Kidney glomerular epithelial cell (primary cell): ENCODE measurements at regions not wholly inside any gene's neighbourhood (a gene's known extent, or its start where the extent isn't known, plus 50 kb on each side); places are given as distances from the start of the nearest gene placed in this dataset.
"Not testable (repeated sequence)": the region's sequence is repeated elsewhere in the genome, so short reads cannot be mapped to it uniquely, and the experiment has no call there.

Experiments
- DNase-seq: peaks from one replicate; lab custom pipeline; 2025; lab: John Stamatoyannopoulos, UW

DNA sequence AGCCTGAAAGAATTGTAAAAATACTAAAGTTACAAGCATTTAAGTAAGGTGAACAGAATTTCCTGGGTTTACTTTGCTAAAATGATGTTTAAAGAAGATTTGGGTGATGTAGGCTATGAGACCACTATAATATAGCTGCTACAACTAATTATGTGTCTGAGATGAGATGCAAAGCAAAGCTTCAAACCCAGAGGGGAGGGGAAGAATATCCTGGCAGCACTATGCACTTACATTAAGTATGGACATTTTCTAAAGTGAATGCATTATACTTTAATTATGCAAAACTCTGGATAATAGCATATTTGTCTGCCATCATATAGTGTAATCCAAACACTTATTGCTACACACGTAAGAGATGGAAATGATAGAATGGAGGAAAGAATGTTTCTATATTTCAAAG is 1003.7 kb downstream of the GALC start:
- no peak for DNase-seq

DNA sequence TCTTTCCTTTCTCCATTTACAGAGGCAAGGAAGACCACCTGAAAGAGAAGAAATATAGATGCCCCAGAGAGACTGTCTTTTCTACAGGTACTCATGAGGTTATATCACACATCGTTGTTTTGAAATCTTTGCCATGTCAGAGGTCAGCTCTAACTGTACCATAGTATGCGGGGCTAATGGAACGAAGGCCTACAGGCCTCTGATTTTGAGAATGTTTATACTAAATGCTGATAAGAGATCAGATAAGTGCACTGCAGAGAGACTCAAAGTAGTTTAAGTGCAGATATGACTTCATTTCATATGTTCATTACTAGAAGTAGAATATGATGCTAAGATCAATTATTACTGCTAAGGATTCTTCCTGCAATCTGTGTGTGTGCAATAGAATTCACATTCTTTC is 1005.0 kb downstream of the GALC start:
- DNase-seq = no peak

DNA sequence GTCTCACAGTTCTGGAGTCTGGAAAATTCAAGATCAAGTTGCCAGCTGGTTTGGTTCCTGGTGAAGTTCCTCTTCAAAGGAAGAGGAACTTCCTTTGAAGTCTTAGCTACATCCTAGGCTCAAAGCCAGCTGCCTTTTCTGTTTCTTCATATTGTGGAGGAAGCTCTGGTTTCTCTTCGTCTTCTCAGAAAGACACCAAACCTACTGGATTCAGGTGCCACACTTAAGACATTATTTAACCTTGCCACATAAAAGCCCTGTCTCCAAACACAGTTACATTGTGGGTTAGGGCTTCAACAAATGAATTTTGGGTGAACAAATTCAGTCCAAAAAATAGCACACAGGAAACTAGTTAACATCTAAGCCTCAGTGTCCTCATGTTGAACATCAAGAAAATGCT is 1019.8 kb downstream of the GALC start:
- DNase-seq = no peak

DNA sequence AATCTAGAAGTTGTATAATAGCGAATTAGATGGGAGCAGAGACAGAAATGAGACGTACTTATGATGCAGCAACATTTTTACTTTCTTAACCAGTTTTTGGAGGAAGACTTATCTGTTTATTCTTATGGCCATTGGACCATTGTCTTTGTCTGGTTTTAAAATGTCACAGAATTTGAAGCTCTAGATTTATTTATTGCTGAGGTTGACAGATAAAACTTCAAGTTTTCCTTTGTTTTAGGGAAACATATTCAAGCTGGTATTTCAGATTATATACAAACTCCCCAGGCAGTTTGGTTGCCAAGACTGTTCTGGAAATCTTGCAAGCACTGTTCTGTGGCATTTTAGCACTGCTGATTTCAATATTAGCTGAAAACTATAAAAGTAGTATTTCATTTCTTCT is 1021.7 kb downstream of the GALC start:
- DNase-seq = no peak

DNA sequence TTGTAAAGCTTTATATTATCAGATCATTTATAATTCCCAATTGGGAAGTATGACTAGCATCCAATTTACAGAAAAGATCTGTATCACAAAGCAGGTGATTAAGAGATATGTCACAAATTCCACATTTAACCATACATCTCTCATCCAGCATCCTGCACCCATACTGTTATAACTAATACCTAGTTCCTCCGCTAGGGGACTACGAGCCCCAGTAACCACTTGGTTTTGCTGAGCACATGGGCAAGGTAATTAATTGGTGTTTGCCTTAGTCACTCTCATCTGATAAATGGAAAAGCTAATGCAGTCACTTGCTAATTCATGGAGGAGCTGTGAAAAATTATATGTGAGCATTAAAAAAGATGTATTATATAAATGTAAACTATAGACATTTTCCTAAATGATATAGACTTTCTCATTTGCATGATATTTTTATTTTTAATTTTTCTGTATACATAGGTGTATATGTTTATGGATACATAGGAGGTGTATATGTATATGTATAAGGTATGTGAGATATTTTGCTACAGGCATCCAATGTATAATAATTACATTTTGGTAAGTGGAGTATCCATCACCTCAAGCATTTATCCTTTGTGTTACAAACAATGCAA is 1031.8 kb downstream of the GALC start:
- DNase-seq = no peak

DNA sequence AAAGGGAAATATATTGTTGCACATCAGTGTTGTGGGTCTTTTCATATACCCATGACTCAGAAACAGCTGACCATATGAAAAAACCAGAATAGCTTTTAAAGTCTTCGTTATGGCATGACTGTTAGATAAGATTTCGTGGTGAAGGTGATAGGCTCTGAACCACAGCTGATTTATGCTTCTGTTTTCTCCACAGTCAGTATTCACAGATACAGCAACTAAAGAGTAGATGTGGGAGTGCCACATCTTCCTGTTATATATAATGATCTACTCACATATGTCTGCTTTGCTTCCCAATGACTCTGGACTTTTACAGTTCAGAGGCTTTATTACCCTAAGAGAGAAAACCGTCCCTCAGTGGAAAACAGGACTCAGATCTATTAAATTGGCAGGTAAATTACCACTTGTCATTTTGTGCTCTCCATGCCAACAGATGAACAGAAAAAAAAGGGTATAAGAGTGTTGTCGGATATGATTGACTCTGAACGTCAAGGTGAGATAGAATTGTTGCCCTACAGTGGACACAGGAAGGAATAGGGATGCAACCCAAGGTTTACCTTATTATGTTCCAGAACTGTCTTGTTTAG is 1037.1 kb downstream of the GALC start:
- no peak for DNase-seq

DNA sequence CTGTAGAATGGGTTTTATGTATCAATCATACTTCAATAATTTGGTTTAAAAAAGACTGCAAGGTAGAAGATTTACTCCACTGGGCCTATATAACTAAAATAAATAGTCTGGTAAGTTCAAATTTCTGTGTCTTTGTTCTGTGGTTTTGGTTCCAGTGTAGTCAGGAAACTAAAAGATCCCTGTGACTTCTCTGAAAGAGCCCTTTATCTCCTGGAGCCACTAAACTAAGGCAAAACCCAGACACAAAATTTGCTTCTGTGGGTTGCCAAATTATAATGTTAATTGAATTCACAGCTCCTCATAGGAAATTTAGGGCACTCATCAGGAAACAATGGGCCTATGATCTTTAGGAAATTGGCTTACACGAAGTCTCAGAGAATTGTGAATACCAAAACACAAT is 1038.4 kb downstream of the GALC start:
- no peak for DNase-seq

DNA sequence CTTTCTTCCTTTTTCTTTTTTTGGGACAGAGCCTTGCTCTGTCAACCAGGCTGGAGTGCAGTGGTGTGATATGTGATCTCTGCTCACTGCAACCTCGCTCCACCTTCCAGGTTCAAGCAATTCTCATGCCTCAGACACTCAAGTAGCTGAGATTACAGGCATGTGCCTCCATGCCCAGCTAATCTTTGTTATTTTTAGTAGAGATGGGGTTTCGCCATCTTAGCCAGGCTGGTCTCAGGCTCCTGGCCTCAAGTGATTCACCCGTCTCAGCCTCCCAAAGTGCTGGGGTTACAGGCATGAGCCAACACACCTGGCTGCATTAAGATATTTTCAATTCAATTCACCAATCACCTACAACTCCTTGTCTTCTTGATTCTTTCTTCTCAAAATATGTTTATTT is 1046.5 kb downstream of the GALC start:
- DNase-seq = no peak

DNA sequence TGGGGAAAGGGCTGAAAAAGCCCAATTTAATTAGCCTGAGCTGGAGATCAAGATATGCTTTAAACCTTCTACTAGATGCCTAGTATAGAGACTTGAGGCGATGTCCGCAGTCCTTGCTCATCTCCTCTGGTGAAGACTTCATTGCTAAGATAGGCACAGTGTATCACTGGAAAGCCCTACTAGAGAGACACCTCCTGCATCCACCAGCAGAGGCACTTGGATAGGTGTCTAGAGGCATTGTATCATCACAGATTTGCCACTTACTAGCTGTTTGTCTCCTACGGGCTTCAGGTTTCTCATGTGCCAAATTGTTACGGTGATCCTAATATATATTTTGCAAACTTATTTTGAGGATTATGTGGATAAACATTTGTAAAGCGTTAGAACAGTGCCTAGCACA is 1048.5 kb downstream of the GALC start:
- no peak for DNase-seq

DNA sequence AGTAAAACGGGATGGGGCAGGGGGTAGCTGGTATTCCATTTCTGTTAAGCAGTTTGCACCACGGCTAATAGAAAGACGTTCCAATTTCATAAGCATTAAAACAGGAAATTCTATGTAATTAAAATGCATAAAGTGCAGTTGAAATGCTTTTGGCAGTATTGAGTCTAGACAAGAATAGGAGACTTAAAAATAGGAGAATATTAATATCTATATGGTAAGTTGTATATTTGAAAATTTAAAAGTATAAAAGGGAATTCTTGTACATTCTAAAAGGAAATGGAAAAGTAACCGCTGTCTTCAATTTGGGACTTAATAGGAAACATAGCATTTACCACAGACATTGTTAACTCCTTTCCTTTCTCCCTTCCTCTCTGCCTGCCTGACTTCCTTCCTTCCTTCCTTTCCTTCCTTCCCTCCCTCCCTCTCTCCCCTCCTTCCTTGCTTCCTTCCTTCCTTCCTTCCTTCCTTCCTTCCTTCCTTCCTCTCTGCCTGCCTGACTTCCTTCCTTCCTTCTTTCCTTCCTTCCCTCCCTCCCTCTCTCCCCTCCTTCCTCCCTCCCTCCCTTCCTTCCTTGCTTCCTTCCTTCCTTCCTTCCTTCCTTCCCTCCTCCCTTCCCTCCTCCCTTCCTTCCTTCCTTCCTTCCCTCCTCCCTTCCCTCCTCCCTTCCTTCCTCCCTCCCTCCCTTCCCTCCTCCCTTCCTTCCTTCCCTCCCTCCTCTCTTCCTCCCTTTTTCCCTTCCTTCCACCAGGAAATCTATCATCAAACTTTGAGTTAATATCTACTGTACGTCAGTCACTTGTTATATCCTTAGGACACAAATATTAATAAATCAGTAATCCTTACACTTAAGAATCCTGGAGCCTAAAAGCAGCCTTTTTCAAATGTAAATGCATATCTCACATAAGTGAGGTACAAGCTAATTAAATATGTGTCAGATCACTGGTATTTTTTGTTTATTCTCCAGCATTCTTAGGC is 1049.3 kb downstream of the GALC start:
- DNase-seq = no peak

DNA sequence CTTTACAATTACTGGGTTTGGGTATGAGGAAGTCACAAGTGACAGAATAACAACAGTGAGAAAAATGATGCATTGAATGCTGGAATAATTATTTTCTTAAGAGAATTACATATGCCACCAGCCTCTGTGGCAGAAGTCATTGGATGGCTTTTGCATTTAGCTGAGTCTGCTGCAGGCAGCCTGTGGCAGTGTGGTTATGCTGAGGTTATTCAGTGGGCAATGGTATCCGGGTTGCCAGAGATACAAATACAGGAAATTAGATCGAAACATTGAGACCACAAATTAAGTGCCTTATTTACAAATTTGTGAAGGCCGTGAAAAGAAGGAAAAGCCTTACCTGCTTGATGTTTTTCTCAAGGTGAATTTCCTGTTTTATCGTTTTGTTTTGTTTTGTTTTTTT is 1050.0 kb downstream of the GALC start:
- no peak for DNase-seq

DNA sequence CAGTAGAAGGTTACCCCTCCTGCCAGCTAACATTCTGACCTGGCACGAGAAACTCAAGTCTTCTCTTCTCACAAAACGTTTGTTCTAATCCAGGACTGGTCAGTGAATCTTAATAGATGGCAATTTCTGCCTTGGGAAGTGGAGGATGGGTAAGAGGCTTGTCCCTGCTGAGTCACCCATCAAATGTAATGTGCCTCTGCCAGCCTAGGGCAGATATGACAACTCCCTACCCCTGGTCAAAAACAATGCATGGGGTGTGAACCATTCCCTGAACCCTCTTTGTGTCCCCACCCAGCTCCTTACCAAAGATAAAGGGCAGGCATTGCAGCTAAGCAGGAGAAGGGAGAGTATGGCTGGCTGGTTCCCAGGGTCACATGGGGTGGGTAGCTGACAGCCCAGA is 1052.9 kb downstream of the GALC start:
- DNase-seq = no peak

DNA sequence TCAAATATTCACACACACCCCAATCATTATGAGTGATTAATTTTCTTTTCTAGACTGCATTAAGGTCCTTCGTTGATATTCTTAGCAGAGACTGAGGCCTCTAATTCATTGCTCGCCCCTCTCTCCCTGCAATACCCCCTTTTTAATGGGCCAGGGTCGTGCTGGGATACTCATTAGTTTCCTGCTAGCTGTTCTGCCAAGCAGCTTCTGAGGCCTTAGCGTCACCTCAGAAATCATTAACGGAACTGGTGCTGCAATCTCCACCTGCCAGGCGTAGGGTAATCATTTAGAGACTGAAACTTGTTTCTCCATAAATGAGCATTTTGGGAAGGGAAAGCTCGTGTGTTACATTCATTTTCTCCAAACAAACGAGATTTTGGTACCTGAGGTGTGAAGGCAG is 1054.7 kb downstream of the GALC start:
- DNase-seq = no peak

DNA sequence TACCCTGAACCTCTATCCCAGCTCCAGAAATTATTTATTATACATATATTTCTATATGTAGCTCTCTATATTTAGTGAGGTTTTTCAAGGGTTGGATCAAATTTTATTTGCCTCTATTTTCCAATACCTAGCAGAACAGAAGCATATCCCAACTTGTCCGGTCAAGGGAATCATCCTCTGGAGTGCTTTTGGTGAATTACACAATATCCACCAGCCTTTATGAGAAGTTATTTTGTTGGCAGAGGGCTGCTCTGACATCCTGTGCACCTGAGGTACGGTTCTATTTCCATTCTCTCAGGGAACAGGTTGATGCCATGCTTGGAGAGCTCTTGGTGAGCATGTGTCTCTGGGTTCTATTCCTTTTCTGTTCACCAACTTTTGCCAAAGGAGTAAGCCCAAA is 1056.4 kb downstream of the GALC start:
- no peak for DNase-seq

DNA sequence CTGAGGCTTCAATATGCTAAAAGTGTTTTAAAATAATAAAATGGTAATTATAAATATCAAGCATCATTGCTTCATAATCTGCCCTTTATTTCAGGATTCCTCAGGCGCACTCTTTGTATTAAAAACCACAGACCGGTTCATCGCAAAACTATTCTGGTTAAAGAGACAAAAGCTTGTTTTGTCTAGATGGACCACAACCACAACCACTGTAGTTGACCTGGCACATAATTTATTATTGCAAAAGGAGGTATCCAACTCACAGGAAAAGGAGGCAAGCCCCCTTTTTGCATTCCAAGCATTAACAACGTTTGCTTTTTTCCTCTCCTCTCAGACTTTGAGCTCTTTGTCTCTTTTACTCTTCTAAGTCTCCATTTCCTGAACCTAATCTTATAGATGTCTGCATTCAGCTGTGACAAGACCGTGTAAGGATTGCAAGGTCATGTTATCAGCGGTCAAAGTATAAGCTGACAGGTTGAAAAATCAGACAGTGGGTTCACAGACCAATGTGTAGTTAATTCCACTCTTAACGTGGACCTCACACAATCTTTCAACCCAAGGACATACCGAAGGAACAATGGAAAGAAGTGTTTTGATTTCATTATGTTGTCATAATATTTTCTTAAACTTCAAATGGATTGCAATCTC is 1057.6 kb downstream of the GALC start:
- DNase-seq = peak; percentile 52

DNA sequence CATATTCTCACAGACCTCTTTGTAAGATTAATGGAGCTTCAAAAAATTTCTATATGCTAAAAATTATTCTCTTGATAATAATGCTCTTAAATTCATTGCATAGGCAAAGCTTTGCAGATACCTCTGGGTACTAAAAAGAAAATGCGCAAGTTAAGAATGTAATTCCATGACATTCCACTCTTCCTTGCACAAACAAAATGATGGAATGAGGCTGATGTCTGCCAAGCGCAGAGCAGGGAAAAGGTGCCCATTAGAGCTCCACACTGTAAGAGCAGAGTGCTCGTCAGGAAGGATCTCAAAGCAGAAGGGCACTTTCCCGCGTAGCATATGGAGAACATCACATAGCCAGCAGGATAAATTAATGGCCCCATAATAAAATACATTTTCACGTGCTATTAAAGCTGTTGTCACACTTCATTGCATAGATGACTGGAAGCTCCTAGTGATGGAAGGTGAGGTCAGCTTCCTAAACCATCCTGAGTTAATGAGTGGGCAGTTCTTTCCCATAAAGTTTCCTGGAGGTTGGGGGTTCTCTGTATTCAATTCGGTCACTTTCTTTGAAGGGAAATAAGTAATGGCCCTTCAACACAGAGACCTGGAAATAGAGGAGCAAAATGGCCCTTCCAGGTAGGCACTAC is 1058.9 kb downstream of the GALC start:
- peak; percentile 38 for DNase-seq

DNA sequence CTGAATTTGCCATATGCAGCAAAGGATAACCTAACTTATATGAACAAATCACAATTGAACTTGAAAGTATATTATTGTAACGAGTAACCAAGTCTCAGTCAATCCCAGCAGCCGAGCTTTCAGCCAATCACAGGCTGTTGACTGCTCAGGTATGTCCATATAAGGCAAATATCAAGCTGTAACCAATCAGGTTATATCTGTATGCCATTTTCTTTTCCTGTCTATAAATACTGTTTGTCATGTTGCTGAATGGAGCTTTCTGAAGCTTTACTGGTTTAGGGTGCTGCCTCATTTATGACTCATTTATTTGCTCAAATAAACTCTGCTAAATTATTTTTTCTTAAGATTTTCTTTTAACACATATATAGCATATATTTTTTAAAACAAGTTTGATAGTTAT is 1059.5 kb downstream of the GALC start:
- DNase-seq = no peak

DNA sequence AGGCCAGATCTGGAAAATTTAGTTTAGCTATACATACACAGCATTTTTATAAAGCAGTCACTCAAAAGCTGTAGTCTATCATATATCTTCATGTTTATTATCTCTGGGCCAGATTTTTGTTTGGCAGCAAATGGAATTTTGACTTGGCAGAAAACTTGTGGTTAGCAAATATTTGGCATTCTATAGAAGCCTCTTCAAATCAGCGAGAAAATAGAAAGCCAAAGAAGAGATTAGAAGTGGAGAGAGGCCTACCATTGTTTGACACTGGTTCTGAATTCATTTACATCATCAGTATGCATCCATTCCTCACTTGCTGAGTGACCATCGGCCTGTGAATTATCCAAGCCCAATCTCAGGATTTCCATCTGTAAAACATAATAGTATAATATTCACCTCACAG is 1077.6 kb downstream of the GALC start:
- no peak for DNase-seq

DNA sequence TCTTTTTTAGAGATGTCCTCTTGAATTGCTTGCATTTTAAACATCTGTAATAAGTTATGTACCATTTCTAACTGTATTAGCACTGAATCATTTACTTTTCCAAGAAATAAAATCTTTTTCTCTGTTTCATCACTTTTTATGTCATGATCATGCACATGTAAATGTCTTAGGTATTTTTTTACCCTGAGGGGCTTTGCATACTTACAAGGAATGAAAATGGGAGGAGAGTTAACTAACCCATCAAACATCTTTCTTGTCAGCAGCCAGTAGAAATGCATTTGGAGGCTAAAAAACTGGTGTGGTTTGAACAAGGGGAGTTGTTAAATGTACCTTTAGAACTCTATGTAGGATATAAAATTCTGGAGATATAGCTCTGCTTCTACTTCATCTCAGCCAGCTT is 1080.3 kb downstream of the GALC start:
- no peak for DNase-seq

DNA sequence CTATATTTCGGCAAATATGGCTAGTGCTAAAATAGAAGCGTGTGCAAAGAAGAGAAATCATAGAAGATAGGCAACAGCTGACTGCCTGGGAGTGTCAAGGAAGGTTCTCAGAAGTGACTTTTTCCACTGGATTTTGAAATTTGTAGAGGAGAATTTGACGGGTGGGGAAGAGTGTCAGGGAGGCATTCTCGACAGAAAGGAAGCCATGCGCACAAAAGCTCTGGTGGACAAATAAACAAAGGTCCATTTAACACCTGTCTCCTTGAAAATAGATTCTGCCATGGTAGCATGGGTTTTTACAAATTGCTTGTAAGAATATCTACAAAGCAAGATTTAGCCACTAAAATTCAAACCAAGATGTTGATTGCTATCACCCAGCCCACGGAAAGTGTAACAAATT is 1081.5 kb downstream of the GALC start:
- no peak for DNase-seq

DNA sequence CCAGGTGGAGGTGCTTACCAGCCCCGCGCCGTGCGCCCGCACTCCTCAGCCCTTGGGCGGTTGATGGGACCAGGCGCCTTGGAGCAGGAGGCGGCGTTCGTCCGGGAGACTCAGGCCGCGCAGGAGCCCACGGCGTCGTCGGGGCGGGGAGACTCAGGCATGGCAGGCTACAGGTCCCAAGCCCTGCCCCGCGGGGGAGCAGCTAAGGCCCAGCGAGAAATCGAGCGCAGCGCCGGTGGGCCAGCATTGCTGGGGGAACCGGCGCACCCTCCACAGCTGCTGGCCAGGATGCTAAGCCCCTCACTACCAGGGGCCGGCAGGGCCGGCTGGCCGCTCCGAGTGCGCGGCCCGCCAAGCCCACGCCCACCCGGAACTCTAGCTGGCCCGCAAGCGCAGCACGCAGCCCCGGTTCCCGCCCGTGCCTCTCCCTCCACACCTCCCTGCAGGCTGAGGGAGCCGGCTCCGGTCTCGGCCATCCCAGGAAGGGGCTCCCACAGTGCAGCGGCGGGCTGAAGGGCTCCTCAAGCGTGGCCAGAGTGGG is 1087.5 kb downstream of the GALC start:
- DNase-seq = not testable (repeated sequence)
